ENCODE measurements at regions not wholly inside any gene's neighbourhood (a gene's known extent, or its start where the extent isn't known, plus 50 kb on each side); places are given as distances from the start of the nearest gene placed in this dataset.

- TF ChIP-seq POLR2AphosphoS5 (IDR thresholded peaks at IDR 0.05; ENCODE audit: low read depth, low read length) (no peak), POLR2A (IDR thresholded peaks at IDR 0.05; ENCODE audit: low read depth, low read length) (no peak), TAF1 (IDR thresholded peaks at IDR 0.05; ENCODE audit: borderline replicate concordance, low read depth, low read length) (no peak)
These were observed 85.8 kb upstream of the KCNMB2 start for GRCh38 chr3:178450476-178450875.
